GM23338 (cell line): ENCODE measurements at regions not wholly inside any gene's neighbourhood (a gene's known extent, or its start where the extent isn't known, plus 50 kb on each side); places are given as distances from the start of the nearest gene placed in this dataset.

Source experiments
- ATAC-seq: fragments of 200-7000 bp; cut with Tn5 transposase; 3 replicates; pipeline ENCODE4 v1.9.1; 2020
- DNase-seq: peaks from one replicate; pipeline ENCODE4 v3.0.0-alpha.2; 2015; ENCODE audit warnings: low spot score
- H2AFZ ChIP-seq: fragments of 200-600 bp; sonication (generic); 2 replicates; pipeline ENCODE4 v1.8.0; 2016; ENCODE audit warnings: antibody characterized with exemption, mild to moderate bottlenecking, moderate library complexity
- H3F3A ChIP-seq: fragments of 200-600 bp; sonication (generic); replicated peaks from 2 replicates; pipeline ENCODE4 v1.8.0; 2017; ENCODE audit warnings: antibody characterized with exemption, mixed run types, low read depth
- H3K27ac ChIP-seq: fragments of 200-600 bp; sonication (generic); 2 replicates; pipeline ENCODE4 v1.6.1; 2016; ENCODE audit warnings: low read depth
- H3K27me3 ChIP-seq: fragments of 200-600 bp; sonication (generic); 2 replicates; pipeline ENCODE4 v1.8.0; 2016; ENCODE audit warnings: mild to moderate bottlenecking, mixed run types, moderate library complexity; ENCODE audit not compliant: insufficient read depth
- H3K36me3 ChIP-seq: fragments of 200-600 bp; sonication (generic); 2 replicates; pipeline ENCODE4 v1.8.0; 2016; ENCODE audit warnings: mild to moderate bottlenecking; ENCODE audit not compliant: insufficient read depth
- H3K4me1 ChIP-seq: fragments of 200-600 bp; sonication (generic); 2 replicates; pipeline ENCODE4 v1.8.0; 2016; ENCODE audit warnings: mild to moderate bottlenecking, moderate library complexity; ENCODE audit not compliant: insufficient read depth
- H3K4me2 ChIP-seq: fragments of 200-600 bp; sonication (generic); 2 replicates; pipeline ENCODE4 v1.7.1; 2017; ENCODE audit warnings: mixed run types
- H3K4me3 ChIP-seq: fragments of 200-600 bp; sonication (generic); 2 replicates; pipeline ENCODE4 v1.6.1; 2016; ENCODE audit warnings: mixed run types
- H3K79me2 ChIP-seq: fragments of 200-600 bp; sonication (generic); replicated peaks from 2 replicates; pipeline ENCODE4 v1.8.0; 2017; ENCODE audit warnings: mild to moderate bottlenecking; ENCODE audit not compliant: insufficient read depth
- H3K9me2 ChIP-seq: fragments of 200-600 bp; sonication (generic); 2 replicates; pipeline ENCODE4 v1.8.0; 2017; ENCODE audit not compliant: insufficient read depth
- H4K20me1 ChIP-seq: fragments of 200-600 bp; sonication (generic); replicated peaks from 2 replicates; pipeline ENCODE4 v1.8.0; 2017; ENCODE audit warnings: mild to moderate bottlenecking; ENCODE audit not compliant: insufficient read depth
- H3K27ac Mint-ChIP-seq: 2 replicates; pipeline ENCODE4 v1.8.0; 2020; ENCODE audit warnings: inconsistent platforms, mild to moderate bottlenecking, moderate library complexity, mixed read lengths
- H3K27me3 Mint-ChIP-seq: 3 replicates; pipeline ENCODE4 v1.8.0; 2022; ENCODE audit warnings: low read depth, mild to moderate bottlenecking, moderate library complexity, mixed read lengths, inconsistent platforms; ENCODE audit not compliant: insufficient read depth, poor library complexity
- H3K36me3 Mint-ChIP-seq: 3 replicates; pipeline ENCODE4 v1.8.0; 2021; ENCODE audit warnings: low read depth, mild to moderate bottlenecking, inconsistent platforms, moderate library complexity, mixed read lengths
- H3K4me1 Mint-ChIP-seq: 3 replicates; pipeline ENCODE4 v1.8.0; 2020; ENCODE audit warnings: mild to moderate bottlenecking, inconsistent platforms, mixed read lengths
- H3K4me3 Mint-ChIP-seq: 3 replicates; pipeline ENCODE4 v1.8.0; 2021; ENCODE audit warnings: moderate library complexity, mild to moderate bottlenecking, inconsistent platforms, mixed read lengths
- H3K9me3 Mint-ChIP-seq: 3 replicates; pipeline ENCODE4 v1.8.0; 2020; ENCODE audit warnings: moderate library complexity, mild to moderate bottlenecking, inconsistent platforms, mixed read lengths
- CREB1 ChIP-seq: fragments of 250-450 bp; sonication (Bioruptor Pico); IDR thresholded peaks from 2 replicates; pipeline ENCODE4 v1.5.0; 2020; ENCODE audit warnings: low read depth, mild to moderate bottlenecking, moderate library complexity
- CTCF ChIP-seq, 2 experiments: fragments of 200-600 bp in 1 of 2; sonication (generic) in 1 of 2; conservative IDR thresholded peaks; 2 replicates each; pipeline versions ENCODE4 v1.5.1 to v1.6.1; 2016 to 2017; ENCODE audit warnings: antibody characterized with exemption in 2 of 2, low read depth in 2 of 2, mild to moderate bottlenecking in 2 of 2, moderate library complexity in 1 of 2
- ETS1 ChIP-seq: IDR thresholded peaks from 2 replicates; pipeline ENCODE4 v1.6.1; 2016; ENCODE audit warnings: antibody characterized with exemption
- EZH2 ChIP-seq: fragments of 200-600 bp; sonication (generic); IDR thresholded peaks from one replicate; pipeline ENCODE4 v1.8.0; 2017; ENCODE audit warnings: antibody characterized with exemption, mild to moderate bottlenecking, low read depth; ENCODE audit not compliant: unreplicated experiment
- EZH2phosphoT487 ChIP-seq: fragments of 200-600 bp; sonication (generic); IDR thresholded peaks from one replicate; pipeline ENCODE4 v1.8.1; 2018; ENCODE audit warnings: antibody characterized with exemption; ENCODE audit not compliant: unreplicated experiment
- JUNB ChIP-seq: IDR thresholded peaks from one replicate; pipeline ENCODE4 v1.6.1; 2016; ENCODE audit warnings: antibody characterized with exemption; ENCODE audit not compliant: unreplicated experiment
- NANOG ChIP-seq: IDR thresholded peaks from 2 replicates; pipeline ENCODE4 v1.6.1; 2016; ENCODE audit warnings: antibody characterized with exemption, borderline replicate concordance
- POLR2AphosphoS5 ChIP-seq: IDR thresholded peaks from 2 replicates; pipeline ENCODE4 v1.6.1; 2016; ENCODE audit warnings: antibody characterized with exemption, low read depth
- STAT1 ChIP-seq: IDR thresholded peaks from one replicate; pipeline ENCODE4 v1.6.1; 2016; ENCODE audit warnings: antibody characterized with exemption; ENCODE audit not compliant: unreplicated experiment
- ZNF114 ChIP-seq: fragments of 250-450 bp; sonication (Bioruptor Pico); IDR thresholded peaks from 2 replicates; pipeline ENCODE4 v1.5.0; 2020; ENCODE audit warnings: mild to moderate bottlenecking, moderate library complexity
- ZNF331 ChIP-seq: fragments of 250-450 bp; sonication (Bioruptor Pico); IDR thresholded peaks from 2 replicates; pipeline ENCODE4 v1.5.0; 2020; ENCODE audit warnings: low read depth, mild to moderate bottlenecking, moderate library complexity
- TF ChIP-seq, protein P1 (sequence below): fragments of 250-450 bp; sonication (Bioruptor Pico); IDR thresholded peaks from 2 replicates; pipeline ENCODE4 v1.5.0; 2020; ENCODE audit warnings: mild to moderate bottlenecking, moderate library complexity
- TF ChIP-seq, protein P2 (sequence below): IDR thresholded peaks from one replicate; pipeline ENCODE4 v1.6.1; 2018; ENCODE audit warnings: antibody characterized with exemption; ENCODE audit not compliant: unreplicated experiment

DNA sequence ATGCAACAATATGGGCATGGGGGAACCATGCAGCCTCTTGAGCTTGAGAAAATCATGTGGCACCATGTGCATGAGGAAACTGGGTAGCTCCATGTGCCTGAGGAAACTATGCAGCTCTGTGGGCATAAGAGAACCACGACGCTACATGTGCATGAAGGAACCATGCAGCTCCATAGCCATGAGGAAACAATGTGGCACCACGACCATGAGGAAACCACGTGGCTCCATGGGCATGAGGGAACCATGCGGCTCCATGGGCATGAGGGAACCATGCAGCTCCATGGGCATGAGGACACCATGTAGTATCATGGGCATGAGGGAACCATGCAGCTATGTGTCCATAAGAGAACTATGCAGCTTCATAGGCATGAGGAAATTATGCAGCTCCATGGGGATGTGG is 140.8 kb downstream of the CAVIN4 start:
- no peak overlapping the region for H3K4me3 Mint-ChIP-seq
- DNase-seq (no peak), ATAC-seq (no peak)
- H3K4me1 Mint-ChIP-seq = no peaks in the 10 kb centered on the region
- Histone ChIP-seq H3K36me3 (no peaks in the 10 kb centered on the region), H2AFZ (no peak overlapping the region), H3K79me2 (no peaks in the 10 kb centered on the region), H3K4me3 (no peak overlapping the region), H3K4me2 (no peak overlapping the region), H3K9me2 (peaks cover 8% of the 10 kb centered on the region; the same call in 1 of the 2 replicates), H3K4me1 (no peaks in the 10 kb centered on the region), H4K20me1 (no peaks in the 10 kb centered on the region), H3K27me3 (no peaks in the 10 kb centered on the region), H3F3A (no peaks in the 10 kb centered on the region), H3K27ac (no peak overlapping the region)
- H3K36me3 Mint-ChIP-seq = no peaks in the 10 kb centered on the region
- H3K9me3 Mint-ChIP-seq = peaks cover 2% of the 10 kb centered on the region; the same call in 1 of the 3 replicates
- no peak overlapping the region for H3K27ac Mint-ChIP-seq
- peaks cover 4% of the 10 kb centered on the region for H3K27me3 Mint-ChIP-seq
- no peak for TF ChIP-seq ETS1
- TF ChIP-seq, protein P1, sequence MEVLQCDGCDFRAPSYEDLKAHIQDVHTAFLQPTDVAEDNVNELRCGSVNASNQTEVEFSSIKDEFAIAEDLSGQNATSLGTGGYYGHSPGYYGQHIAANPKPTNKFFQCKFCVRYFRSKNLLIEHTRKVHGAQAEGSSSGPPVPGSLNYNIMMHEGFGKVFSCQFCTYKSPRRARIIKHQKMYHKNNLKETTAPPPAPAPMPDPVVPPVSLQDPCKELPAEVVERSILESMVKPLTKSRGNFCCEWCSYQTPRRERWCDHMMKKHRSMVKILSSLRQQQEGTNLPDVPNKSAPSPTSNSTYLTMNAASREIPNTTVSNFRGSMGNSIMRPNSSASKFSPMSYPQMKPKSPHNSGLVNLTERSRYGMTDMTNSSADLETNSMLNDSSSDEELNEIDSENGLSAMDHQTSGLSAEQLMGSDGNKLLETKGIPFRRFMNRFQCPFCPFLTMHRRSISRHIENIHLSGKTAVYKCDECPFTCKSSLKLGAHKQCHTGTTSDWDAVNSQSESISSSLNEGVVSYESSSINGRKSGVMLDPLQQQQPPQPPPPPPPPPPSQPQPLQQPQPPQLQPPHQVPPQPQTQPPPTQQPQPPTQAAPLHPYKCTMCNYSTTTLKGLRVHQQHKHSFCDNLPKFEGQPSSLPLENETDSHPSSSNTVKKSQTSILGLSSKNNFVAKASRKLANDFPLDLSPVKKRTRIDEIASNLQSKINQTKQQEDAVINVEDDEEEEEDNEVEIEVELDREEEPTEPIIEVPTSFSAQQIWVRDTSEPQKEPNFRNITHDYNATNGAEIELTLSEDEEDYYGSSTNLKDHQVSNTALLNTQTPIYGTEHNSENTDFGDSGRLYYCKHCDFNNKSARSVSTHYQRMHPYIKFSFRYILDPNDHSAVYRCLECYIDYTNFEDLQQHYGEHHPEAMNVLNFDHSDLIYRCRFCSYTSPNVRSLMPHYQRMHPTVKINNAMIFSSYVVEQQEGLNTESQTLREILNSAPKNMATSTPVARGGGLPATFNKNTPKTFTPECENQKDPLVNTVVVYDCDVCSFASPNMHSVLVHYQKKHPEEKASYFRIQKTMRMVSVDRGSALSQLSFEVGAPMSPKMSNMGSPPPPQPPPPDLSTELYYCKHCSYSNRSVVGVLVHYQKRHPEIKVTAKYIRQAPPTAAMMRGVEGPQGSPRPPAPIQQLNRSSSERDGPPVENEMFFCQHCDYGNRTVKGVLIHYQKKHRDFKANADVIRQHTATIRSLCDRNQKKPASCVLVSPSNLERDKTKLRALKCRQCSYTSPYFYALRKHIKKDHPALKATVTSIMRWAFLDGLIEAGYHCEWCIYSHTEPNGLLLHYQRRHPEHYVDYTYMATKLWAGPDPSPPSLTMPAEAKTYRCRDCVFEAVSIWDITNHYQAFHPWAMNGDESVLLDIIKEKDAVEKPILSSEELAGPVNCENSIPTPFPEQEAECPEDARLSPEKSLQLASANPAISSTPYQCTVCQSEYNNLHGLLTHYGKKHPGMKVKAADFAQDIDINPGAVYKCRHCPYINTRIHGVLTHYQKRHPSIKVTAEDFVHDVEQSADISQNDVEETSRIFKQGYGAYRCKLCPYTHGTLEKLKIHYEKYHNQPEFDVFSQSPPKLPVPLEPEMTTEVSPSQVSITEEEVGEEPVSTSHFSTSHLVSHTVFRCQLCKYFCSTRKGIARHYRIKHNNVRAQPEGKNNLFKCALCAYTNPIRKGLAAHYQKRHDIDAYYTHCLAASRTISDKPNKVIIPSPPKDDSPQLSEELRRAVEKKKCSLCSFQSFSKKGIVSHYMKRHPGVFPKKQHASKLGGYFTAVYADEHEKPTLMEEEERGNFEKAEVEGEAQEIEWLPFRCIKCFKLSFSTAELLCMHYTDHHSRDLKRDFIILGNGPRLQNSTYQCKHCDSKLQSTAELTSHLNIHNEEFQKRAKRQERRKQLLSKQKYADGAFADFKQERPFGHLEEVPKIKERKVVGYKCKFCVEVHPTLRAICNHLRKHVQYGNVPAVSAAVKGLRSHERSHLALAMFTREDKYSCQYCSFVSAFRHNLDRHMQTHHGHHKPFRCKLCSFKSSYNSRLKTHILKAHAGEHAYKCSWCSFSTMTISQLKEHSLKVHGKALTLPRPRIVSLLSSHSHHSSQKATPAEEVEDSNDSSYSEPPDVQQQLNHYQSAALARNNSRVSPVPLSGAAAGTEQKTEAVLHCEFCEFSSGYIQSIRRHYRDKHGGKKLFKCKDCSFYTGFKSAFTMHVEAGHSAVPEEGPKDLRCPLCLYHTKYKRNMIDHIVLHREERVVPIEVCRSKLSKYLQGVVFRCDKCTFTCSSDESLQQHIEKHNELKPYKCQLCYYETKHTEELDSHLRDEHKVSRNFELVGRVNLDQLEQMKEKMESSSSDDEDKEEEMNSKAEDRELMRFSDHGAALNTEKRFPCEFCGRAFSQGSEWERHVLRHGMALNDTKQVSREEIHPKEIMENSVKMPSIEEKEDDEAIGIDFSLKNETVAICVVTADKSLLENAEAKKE (CRISPR knock-in tag) = no peak
- no peak for TF ChIP-seq EZH2phosphoT487
- TF ChIP-seq ZNF331 (CRISPR knock-in tag) = no peak
- no peak for TF ChIP-seq ZNF114
- no peak for TF ChIP-seq CREB1
- TF ChIP-seq, protein P2, sequence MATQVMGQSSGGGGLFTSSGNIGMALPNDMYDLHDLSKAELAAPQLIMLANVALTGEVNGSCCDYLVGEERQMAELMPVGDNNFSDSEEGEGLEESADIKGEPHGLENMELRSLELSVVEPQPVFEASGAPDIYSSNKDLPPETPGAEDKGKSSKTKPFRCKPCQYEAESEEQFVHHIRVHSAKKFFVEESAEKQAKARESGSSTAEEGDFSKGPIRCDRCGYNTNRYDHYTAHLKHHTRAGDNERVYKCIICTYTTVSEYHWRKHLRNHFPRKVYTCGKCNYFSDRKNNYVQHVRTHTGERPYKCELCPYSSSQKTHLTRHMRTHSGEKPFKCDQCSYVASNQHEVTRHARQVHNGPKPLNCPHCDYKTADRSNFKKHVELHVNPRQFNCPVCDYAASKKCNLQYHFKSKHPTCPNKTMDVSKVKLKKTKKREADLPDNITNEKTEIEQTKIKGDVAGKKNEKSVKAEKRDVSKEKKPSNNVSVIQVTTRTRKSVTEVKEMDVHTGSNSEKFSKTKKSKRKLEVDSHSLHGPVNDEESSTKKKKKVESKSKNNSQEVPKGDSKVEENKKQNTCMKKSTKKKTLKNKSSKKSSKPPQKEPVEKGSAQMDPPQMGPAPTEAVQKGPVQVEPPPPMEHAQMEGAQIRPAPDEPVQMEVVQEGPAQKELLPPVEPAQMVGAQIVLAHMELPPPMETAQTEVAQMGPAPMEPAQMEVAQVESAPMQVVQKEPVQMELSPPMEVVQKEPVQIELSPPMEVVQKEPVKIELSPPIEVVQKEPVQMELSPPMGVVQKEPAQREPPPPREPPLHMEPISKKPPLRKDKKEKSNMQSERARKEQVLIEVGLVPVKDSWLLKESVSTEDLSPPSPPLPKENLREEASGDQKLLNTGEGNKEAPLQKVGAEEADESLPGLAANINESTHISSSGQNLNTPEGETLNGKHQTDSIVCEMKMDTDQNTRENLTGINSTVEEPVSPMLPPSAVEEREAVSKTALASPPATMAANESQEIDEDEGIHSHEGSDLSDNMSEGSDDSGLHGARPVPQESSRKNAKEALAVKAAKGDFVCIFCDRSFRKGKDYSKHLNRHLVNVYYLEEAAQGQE = no peak
- no peak for TF ChIP-seq CTCF (conservative IDR thresholded peaks at IDR 0.05; ENCODE audit: low read depth in 2 of 2)
- no peak for TF ChIP-seq POLR2AphosphoS5
- TF ChIP-seq EZH2 = no peak
- no peak for TF ChIP-seq NANOG
- TF ChIP-seq STAT1 = no peak
- no peak for TF ChIP-seq JUNB
